HepG2 (cell line): ENCODE measurements at regions not wholly inside any gene's neighbourhood (a gene's known extent, or its start where the extent isn't known, plus 50 kb on each side); places are given as distances from the start of the nearest gene placed in this dataset.

Experiments used
- ATAC-seq: fragments of 200-7000 bp; cut with Tn5 transposase; 3 replicates; pipeline ENCODE4 v1.9.1; 2020; ENCODE audit warnings: mild to moderate bottlenecking, moderate library complexity
- BruUV-seq: library from RNA; stranded (reverse); fragments of 400-500 nt; replicated peaks from 2 replicates; lab custom pipeline; 2021; lab: Mats Ljungman, UMichigan
- CTCF ChIA-PET: fragments of 300-600 bp; formaldehyde crosslinking; extraction: SDS; loops from one replicate; lab custom pipeline; 2021; ENCODE audit warnings: low total read pairs, inconsistent platforms, low intra/inter-chr PET ratio; lab: Yijun Ruan, JAX
- POLR2A ChIA-PET: fragments of 350-600 bp; sonication (Branson Sonifier 250); formaldehyde crosslinking; loops from one replicate; lab custom pipeline; 2020; ENCODE audit warnings: antibody characterized with exemption, inconsistent platforms; lab: Yijun Ruan, JAX
- DNase-seq: peaks from one replicate; pipeline ENCODE4 v3.0.0-alpha.2; 2015; ENCODE audit warnings: low spot score
- FAIRE-seq: peaks from 3 replicates; lab custom pipeline; 2011; peaks lifted over from hg19 to GRCh38; lab: Jason Lieb, UNC
- H2AFZ ChIP-seq: one replicate; pipeline ENCODE4 v1.6.1; 2011; ENCODE audit warnings: low read length, inconsistent platforms
- H3K27ac ChIP-seq: fragments of 300-600 bp; 3 replicates; pipeline ENCODE4 v1.8.0; 2011; ENCODE audit warnings: mixed run types, mild to moderate bottlenecking, mixed read lengths, low read length, inconsistent platforms; ENCODE audit not compliant: insufficient read depth; ENCODE audit errors: extremely low read length
- H3K27me3 ChIP-seq, 2 experiments: fragments of 200-600 bp in 1 of 2; 2 replicates in 1 of 2; 3 replicates in 1 of 2; pipeline versions ENCODE4 v1.6.0 to v1.8.0; 2011; ENCODE audit warnings: low read length in 2 of 2, mild to moderate bottlenecking in 2 of 2, moderate library complexity in 2 of 2, inconsistent platforms in 1 of 2; ENCODE audit not compliant: insufficient read depth in 2 of 2, control insufficient read depth in 1 of 2
- H3K36me3 ChIP-seq, 2 experiments: fragments of 200-600 bp in 1 of 2; replicated peaks in 1 of 2; 2 replicates in 1 of 2; 3 replicates in 1 of 2; pipeline versions ENCODE4 v1.5.1 to v1.8.0; 2011; ENCODE audit warnings: low read length in 2 of 2, inconsistent platforms in 1 of 2; ENCODE audit not compliant: insufficient read depth in 2 of 2, control insufficient read depth in 1 of 2
- H3K4me1 ChIP-seq: 2 replicates; pipeline ENCODE4 v1.5.1; 2012; ENCODE audit warnings: low read length, inconsistent platforms; ENCODE audit not compliant: insufficient read depth
- H3K4me2 ChIP-seq: 2 replicates; pipeline ENCODE4 v1.6.0; 2011; ENCODE audit warnings: low read depth, low read length, inconsistent platforms
- H3K4me3 ChIP-seq, 3 experiments: fragments of 200-600 bp in 1 of 3; sonication (generic), shearing (Covaris generic) in 1 of 3; replicated peaks in 1 of 3; 2 replicates each; pipeline ENCODE4 v1.5.1; 2011 to 2016; ENCODE audit warnings: low read length in 3 of 3, inconsistent platforms in 2 of 3, low read depth in 2 of 3, mild to moderate bottlenecking in 2 of 3, control low read depth in 1 of 3, mixed read lengths in 1 of 3; ENCODE audit not compliant: insufficient read depth in 1 of 3
- H3K79me2 ChIP-seq: one replicate; pipeline ENCODE4 v1.6.1; 2011; ENCODE audit warnings: low read length, inconsistent platforms; ENCODE audit not compliant: insufficient read depth
- H3K9ac ChIP-seq: 2 replicates; pipeline ENCODE4 v1.6.0; 2011; ENCODE audit warnings: mild to moderate bottlenecking, low read depth, low read length, inconsistent platforms; ENCODE audit not compliant: insufficient read depth
- H3K9me3 ChIP-seq: 2 replicates; pipeline ENCODE4 v1.5.1; 2012; ENCODE audit warnings: mild to moderate bottlenecking, low read length
- H4K20me1 ChIP-seq: 2 replicates; pipeline ENCODE4 v1.6.0; 2011; ENCODE audit warnings: inconsistent platforms, mild to moderate bottlenecking, low read length, moderate library complexity; ENCODE audit not compliant: insufficient read depth
- DPF2 ChIP-seq: sonication (generic); formaldehyde crosslinking; IDR thresholded peaks from 2 replicates; pipeline ENCODE4 v1.4.0; 2020; ENCODE audit warnings: mild to moderate bottlenecking, low read depth, missing genetic modification reagents, borderline replicate concordance
- MZF1 ChIP-seq: sonication (generic); formaldehyde crosslinking; IDR thresholded peaks from 2 replicates; pipeline ENCODE4 v1.8.1; 2023; ENCODE audit warnings: mild to moderate bottlenecking, missing genetic modification reagents, borderline replicate concordance
- TBX3 ChIP-seq: fragments of 450-650 bp; IDR thresholded peaks from 2 replicates; pipeline ENCODE4 v1.6.1; 2017; ENCODE audit warnings: antibody characterized with exemption, mild to moderate bottlenecking, inconsistent platforms, borderline replicate concordance
- ZC3H13 ChIP-seq: sonication (generic); formaldehyde crosslinking; IDR thresholded peaks from 2 replicates; pipeline ENCODE4 v1.8.1; 2023; ENCODE audit warnings: mild to moderate bottlenecking, missing genetic modification reagents, moderate library complexity
- ZFP82 ChIP-seq: sonication (generic); formaldehyde crosslinking; IDR thresholded peaks from 2 replicates; pipeline ENCODE4 v1.5.1; 2020; ENCODE audit warnings: mild to moderate bottlenecking, missing genetic modification reagents, borderline replicate concordance
- ZNF329 ChIP-seq: sonication (generic); formaldehyde crosslinking; IDR thresholded peaks from 2 replicates; pipeline ENCODE4 v1.9.0; 2021; ENCODE audit warnings: low read depth, mild to moderate bottlenecking, missing genetic modification reagents
- WGBS: methylation state at CpG from one replicate; pipeline ENCODE4 v1.1.6; 2017; ENCODE audit warnings: low lambda C conversion rate; 5-methylcytosine and 5-hydroxymethylcytosine counted together
- in situ Hi-C: cut with HindIII; loops from 2 replicates; pipeline ENCODE4 v1.10.0; 2017; ENCODE audit warnings: low pct_unique_long_range_greater_than_20kb; ENCODE audit not compliant: extremely low pct_ligation_motif_present
- intact Hi-C: fragments of 100-400 bp; cut with micrococcal nuclease; formaldehyde crosslinking; loops from one replicate; pipeline ENCODE4 v1.10.0; 2022; ENCODE audit not compliant: unreplicated experiment
- TF ChIP-seq, protein P1 (sequence below): sonication (generic); formaldehyde crosslinking; IDR thresholded peaks from 2 replicates; pipeline ENCODE4 v1.5.0; 2020; ENCODE audit warnings: missing genetic modification reagents
- TF ChIP-seq, protein P2 (sequence below): IDR thresholded peaks from 2 replicates; pipeline ENCODE4 v1.6.1; 2016; ENCODE audit warnings: low read depth, control low read depth

DNA sequence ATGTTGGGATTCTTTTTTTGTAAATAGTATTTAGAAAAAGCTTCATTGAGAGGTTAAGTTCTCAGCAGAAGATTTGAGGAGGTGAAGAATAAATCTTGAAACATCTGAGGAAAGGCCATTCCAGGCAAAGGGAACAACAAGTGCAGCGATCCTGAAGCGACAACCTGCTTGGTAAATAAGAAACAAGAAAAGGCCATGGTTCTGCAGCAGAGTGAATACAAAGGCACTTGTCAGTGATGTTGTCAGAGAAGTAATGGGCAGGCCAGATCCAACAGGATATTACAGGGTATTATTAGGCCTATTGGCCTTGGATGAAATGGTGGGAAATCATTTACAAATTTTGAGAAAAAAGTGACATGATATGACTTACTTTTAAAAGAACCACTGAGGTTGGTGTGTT is 960.0 kb downstream of the PLA2G4A start (continued):
- TF ChIP-seq, protein P1, sequence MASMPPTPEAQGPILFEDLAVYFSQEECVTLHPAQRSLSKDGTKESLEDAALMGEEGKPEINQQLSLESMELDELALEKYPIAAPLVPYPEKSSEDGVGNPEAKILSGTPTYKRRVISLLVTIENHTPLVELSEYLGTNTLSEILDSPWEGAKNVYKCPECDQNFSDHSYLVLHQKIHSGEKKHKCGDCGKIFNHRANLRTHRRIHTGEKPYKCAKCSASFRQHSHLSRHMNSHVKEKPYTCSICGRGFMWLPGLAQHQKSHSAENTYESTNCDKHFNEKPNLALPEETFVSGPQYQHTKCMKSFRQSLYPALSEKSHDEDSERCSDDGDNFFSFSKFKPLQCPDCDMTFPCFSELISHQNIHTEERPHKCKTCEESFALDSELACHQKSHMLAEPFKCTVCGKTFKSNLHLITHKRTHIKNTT (CRISPR knock-in tag), result no peak

DNA sequence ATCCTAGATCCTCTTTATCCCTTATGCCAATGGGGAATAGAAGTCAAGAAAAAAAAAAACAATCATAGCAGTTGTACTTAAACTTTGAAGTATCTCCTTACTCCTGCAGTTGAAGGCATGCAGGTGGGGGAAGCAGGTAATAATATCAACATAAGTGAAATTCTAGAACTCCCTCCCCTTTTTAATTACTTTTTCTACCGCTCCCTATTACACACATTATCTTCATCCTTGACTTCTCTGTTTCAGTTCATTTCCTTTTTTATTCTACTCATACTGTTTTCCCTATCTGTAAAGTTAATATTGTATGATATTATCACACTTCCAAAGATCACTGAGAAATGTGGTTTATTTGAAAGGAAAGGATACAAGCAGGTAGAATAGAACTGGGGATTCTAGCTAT is 962.0 kb downstream of the PLA2G4A start:
- ATAC-seq (no peak), FAIRE-seq (no peak), DNase-seq (no peak)
- Histone ChIP-seq H3K9ac (no peak overlapping the region), H3K27me3 (no peaks in the 10 kb centered on the region; a peak in 1 of 5 replicates), H3K9me3 (no peaks in the 10 kb centered on the region), H2AFZ (no peak overlapping the region), H3K79me2 (no peaks in the 10 kb centered on the region), H3K36me3 (no peaks in the 10 kb centered on the region), H3K27ac (no peak overlapping the region), H3K4me2 (no peak overlapping the region), H3K4me3 (no peak overlapping the region), H4K20me1 (no peaks in the 10 kb centered on the region), H3K4me1 (no peaks in the 10 kb centered on the region)
- ChIA-PET POLR2A (no interaction called here), CTCF (no interaction called here)
- no TSS peak for BruUV-seq
- TF ChIP-seq ZC3H13 (CRISPR knock-in tag) (no peak), MZF1 (CRISPR knock-in tag) (no peak), DPF2 (CRISPR knock-in tag) (no peak), TBX3 (no peak), ZNF329 (CRISPR knock-in tag) (no peak), ZFP82 (CRISPR knock-in tag) (no peak)
- TF ChIP-seq, protein P2, sequence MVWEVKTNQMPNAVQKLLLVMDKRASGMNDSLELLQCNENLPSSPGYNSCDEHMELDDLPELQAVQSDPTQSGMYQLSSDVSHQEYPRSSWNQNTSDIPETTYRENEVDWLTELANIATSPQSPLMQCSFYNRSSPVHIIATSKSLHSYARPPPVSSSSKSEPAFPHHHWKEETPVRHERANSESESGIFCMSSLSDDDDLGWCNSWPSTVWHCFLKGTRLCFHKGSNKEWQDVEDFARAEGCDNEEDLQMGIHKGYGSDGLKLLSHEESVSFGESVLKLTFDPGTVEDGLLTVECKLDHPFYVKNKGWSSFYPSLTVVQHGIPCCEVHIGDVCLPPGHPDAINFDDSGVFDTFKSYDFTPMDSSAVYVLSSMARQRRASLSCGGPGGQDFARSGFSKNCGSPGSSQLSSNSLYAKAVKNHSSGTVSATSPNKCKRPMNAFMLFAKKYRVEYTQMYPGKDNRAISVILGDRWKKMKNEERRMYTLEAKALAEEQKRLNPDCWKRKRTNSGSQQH, result no peak
- 12% methylated on average over 1 of the region's 1 CpG for WGBS
- intact Hi-C loops, result no loop called here
- in situ Hi-C loops, result no loop called here
